Trophoblast cell (in vitro differentiated cells and primary cell): ENCODE measurements at regions not wholly inside any gene's neighbourhood (a gene's known extent, or its start where the extent isn't known, plus 50 kb on each side); places are given as distances from the start of the nearest gene placed in this dataset.
A peak's percentile ranks its signal among the peaks of the same experiment; 100 is the strongest.

ENCODE experiments used
- DNase-seq, 2 donors: peaks; one replicate each; pipeline ENCODE4 v3.0.0-alpha.2; 2016
- H2AFZ ChIP-seq: 2 replicates; pipeline ENCODE4 v1.6.1; 2013; ENCODE audit warnings: low read length, moderate library complexity, mild to moderate bottlenecking; ENCODE audit not compliant: insufficient read depth, poor library complexity
- H2AK5ac ChIP-seq: 2 replicates; pipeline ENCODE4 v1.6.1; 2013; ENCODE audit warnings: mild to moderate bottlenecking, low read length
- H2BK120ac ChIP-seq: 2 replicates; pipeline ENCODE4 v1.6.1; 2013; ENCODE audit warnings: low read length, mild to moderate bottlenecking, moderate library complexity; ENCODE audit not compliant: insufficient read depth, poor library complexity
- H2BK12ac ChIP-seq: 2 replicates; pipeline ENCODE4 v1.6.1; 2013; ENCODE audit warnings: mild to moderate bottlenecking, low read length, moderate library complexity
- H2BK5ac ChIP-seq: 2 replicates; pipeline ENCODE4 v1.6.1; 2013; ENCODE audit warnings: low read length, low read depth, moderate library complexity, mild to moderate bottlenecking; ENCODE audit not compliant: poor library complexity
- H3K14ac ChIP-seq: 2 replicates; pipeline ENCODE4 v1.6.1; 2013; ENCODE audit warnings: mild to moderate bottlenecking, low read length
- H3K18ac ChIP-seq: 2 replicates; pipeline ENCODE4 v1.6.1; 2013; ENCODE audit warnings: mild to moderate bottlenecking, low read length
- H3K23ac ChIP-seq: 2 replicates; pipeline ENCODE4 v1.6.1; 2013; ENCODE audit warnings: low read length
- H3K27ac ChIP-seq: 2 replicates; pipeline ENCODE4 v1.5.1; 2013; ENCODE audit warnings: low read depth, mild to moderate bottlenecking, inconsistent platforms, low read length, moderate library complexity
- H3K27me3 ChIP-seq: 2 replicates; pipeline ENCODE4 v1.6.1; 2013; ENCODE audit warnings: inconsistent platforms, mild to moderate bottlenecking, low read length, moderate library complexity; ENCODE audit not compliant: insufficient read depth
- H3K36me3 ChIP-seq, 2 experiments: 1 replicate in 1 of 2; 2 replicates in 1 of 2; pipeline ENCODE4 v1.6.1; 2013; ENCODE audit warnings: low read length in 2 of 2, mild to moderate bottlenecking in 2 of 2, moderate library complexity in 1 of 2; ENCODE audit not compliant: insufficient read depth in 2 of 2, control insufficient read depth in 1 of 2
- H3K4ac ChIP-seq: 2 replicates; pipeline ENCODE4 v1.6.1; 2013; ENCODE audit warnings: low read depth, mild to moderate bottlenecking, low read length, moderate library complexity
- H3K4me1 ChIP-seq, 2 experiments: 1 replicate in 1 of 2; 2 replicates in 1 of 2; pipeline ENCODE4 v1.6.1; 2013; ENCODE audit warnings: low read length in 2 of 2, mild to moderate bottlenecking in 2 of 2, moderate library complexity in 1 of 2; ENCODE audit not compliant: insufficient read depth in 2 of 2, control insufficient read depth in 1 of 2
- H3K4me2 ChIP-seq: 2 replicates; pipeline ENCODE4 v1.6.1; 2013; ENCODE audit warnings: inconsistent platforms, mild to moderate bottlenecking, low read length, moderate library complexity
- H3K4me3 ChIP-seq: 2 replicates; pipeline ENCODE4 v1.5.1; 2013; ENCODE audit warnings: mild to moderate bottlenecking, low read depth, low read length, inconsistent platforms
- H3K79me1 ChIP-seq: one replicate; pipeline ENCODE4 v1.6.1; 2013; ENCODE audit warnings: low read length
- H3K79me2 ChIP-seq: 2 replicates; pipeline ENCODE4 v1.6.1; 2013; ENCODE audit warnings: low read length, mild to moderate bottlenecking; ENCODE audit not compliant: control insufficient read depth, insufficient read depth, poor library complexity
- H3K9ac ChIP-seq: 2 replicates; pipeline ENCODE4 v1.6.1; 2013; ENCODE audit warnings: mild to moderate bottlenecking, low read length
- H3K9me3 ChIP-seq: 2 replicates; pipeline ENCODE4 v1.6.1; 2013; ENCODE audit warnings: low read depth, mild to moderate bottlenecking, control low read depth, inconsistent platforms, low read length; ENCODE audit not compliant: insufficient read depth
- H4K12ac ChIP-seq: 2 replicates; pipeline ENCODE4 v1.6.1; 2013; ENCODE audit warnings: low read depth, mild to moderate bottlenecking, low read length, moderate library complexity
- H4K8ac ChIP-seq: 2 replicates; pipeline ENCODE4 v1.6.1; 2013; ENCODE audit warnings: low read depth, mild to moderate bottlenecking, low read length, moderate library complexity
- H4K91ac ChIP-seq: one replicate; pipeline ENCODE4 v1.6.1; 2013; ENCODE audit warnings: low read depth, mild to moderate bottlenecking, low read length, moderate library complexity
- WGBS: extraction: QIAGEN DNeasy Blood & Tissue Kit; methylation state at CpG from one replicate; pipeline ENCODE4 v1.1.7; 2013; ENCODE audit warnings: missing lambda C conversion rate; ENCODE audit not compliant: insufficient read length, insufficient coverage; ENCODE audit errors: extremely low coverage; 5-methylcytosine and 5-hydroxymethylcytosine counted together

DNA sequence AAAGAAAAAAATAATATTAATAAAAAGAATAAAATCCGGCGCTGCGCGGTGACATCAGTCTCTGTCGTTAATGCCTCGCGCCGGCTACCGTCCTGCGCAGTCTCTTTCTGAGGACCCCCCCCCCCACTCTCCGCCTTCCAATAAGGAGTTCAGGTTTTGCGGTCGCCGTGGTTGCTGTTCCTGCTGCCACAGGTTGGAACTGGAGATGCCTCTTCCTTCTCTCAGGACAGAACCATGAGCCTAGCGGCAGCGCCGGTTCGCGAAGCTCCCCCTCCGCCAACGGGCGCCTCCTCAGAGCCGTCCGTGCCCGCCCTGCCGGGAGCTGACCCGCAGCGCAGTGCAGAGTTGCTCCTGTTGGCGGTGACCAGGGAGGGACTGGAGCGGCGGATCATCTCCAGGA lies 2093.4 kb downstream of the TP53TG3F start:
- no peak overlapping the region for H4K91ac ChIP-seq
- H4K8ac ChIP-seq = no peak overlapping the region
- no peak overlapping the region for H2BK5ac ChIP-seq
- no peak overlapping the region for H2BK120ac ChIP-seq
- H3K27me3 ChIP-seq = no peaks in the 10 kb centered on the region
- H3K4me1 ChIP-seq = no peaks in the 10 kb centered on the region
- no peak overlapping the region for H4K12ac ChIP-seq
- no peak overlapping the region for H3K14ac ChIP-seq
- H3K79me1 ChIP-seq = no peaks in the 10 kb centered on the region
- no peak for DNase-seq
- no peak overlapping the region for H2BK12ac ChIP-seq
- no peak overlapping the region for H3K9ac ChIP-seq
- no peak overlapping the region for H3K4ac ChIP-seq
- H3K4me2 ChIP-seq = no peak overlapping the region
- H3K4me3 ChIP-seq = no peak overlapping the region
- no peaks in the 10 kb centered on the region for H3K79me2 ChIP-seq
- H3K27ac ChIP-seq = no peak overlapping the region
- no peak overlapping the region for H2AK5ac ChIP-seq
- H2AFZ ChIP-seq = no peak overlapping the region
- no peak overlapping the region for H3K23ac ChIP-seq
- no CpG with 5 or more reads among the region's 31 CpGs for WGBS
- H3K36me3 ChIP-seq = no peaks in the 10 kb centered on the region
- H3K9me3 ChIP-seq = peaks cover 18% of the 10 kb centered on the region
- no peak overlapping the region for H3K18ac ChIP-seq

DNA sequence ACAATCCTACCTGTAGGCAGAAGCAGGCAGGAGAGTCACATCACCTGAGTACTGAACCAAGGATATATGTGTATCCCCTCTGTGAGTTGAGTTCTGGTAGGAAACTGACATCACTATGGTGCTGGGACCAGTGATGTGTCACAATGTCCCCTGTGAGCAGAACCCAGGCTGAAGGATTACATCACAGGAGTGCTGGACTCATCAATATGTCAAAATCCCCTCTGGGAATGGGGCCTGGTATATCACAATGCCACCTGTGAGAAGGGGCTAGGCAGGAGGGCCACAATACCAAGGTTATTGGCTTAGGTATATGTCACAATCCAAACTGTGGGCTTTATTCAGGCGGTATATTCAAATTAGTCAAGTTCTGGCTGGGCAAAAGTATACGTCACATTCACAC lies 2098.3 kb downstream of the TP53TG3F start:
- no peak overlapping the region for H3K14ac ChIP-seq
- H3K4me2 ChIP-seq = no peak overlapping the region
- H2BK120ac ChIP-seq = no peak overlapping the region
- no peaks in the 10 kb centered on the region for H3K36me3 ChIP-seq
- H2AK5ac ChIP-seq = no peak overlapping the region
- H4K8ac ChIP-seq = no peak overlapping the region
- no peaks in the 10 kb centered on the region for H3K4me1 ChIP-seq
- H2BK12ac ChIP-seq = no peak overlapping the region
- H3K9me3 ChIP-seq = peaks cover 26% of the 10 kb centered on the region
- no peak overlapping the region for H2AFZ ChIP-seq
- no peak overlapping the region for H2BK5ac ChIP-seq
- no peak overlapping the region for H3K4ac ChIP-seq
- no peak overlapping the region for H3K23ac ChIP-seq
- no peak for DNase-seq
- no peak overlapping the region for H3K27ac ChIP-seq
- H3K18ac ChIP-seq = no peak overlapping the region
- no peak overlapping the region for H3K4me3 ChIP-seq
- no peak overlapping the region for H3K9ac ChIP-seq
- H3K27me3 ChIP-seq = no peaks in the 10 kb centered on the region
- H3K79me1 ChIP-seq = no peaks in the 10 kb centered on the region
- no peak overlapping the region for H4K91ac ChIP-seq
- no peaks in the 10 kb centered on the region for H3K79me2 ChIP-seq
- WGBS = no CpG with 5 or more reads among the region's 2 CpGs
- H4K12ac ChIP-seq = no peak overlapping the region

DNA sequence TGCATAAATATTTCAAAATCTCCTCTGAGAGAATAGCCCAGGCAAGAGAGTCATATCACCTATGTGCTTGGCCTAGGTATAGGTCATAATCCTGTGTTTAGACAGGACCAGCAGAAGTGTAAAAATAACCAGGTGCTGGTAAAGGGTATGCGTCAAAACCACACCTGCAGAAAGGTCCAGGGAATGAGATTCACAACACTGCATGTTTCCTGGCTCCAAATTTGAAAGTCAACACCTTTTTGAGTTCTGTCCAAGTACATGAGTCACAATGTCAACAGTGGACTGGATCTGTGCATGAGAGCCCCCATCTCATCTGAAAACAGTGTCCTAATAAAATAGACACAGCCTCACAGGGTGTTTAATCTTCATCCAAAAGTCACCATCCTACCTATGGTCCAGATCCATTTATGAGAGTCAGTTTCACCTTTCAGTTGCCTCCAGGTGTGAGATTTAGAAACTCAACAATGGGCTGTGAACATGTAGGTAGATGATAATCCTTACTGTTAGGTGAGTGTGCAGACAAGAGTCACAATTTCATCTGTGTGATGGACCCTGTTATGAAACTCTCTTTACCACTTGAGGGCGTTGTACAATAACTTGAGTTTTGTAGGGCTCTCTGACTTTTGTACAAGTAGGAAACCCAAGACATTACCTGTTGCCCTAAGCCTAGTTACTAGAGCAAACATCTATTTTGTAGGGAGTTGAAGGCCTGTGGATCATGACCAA lies 2100.7 kb downstream of the TP53TG3F start:
- Histone ChIP-seq H3K18ac (no peak overlapping the region), H2BK12ac (no peak overlapping the region), H3K9me3 (peaks cover 30% of the 10 kb centered on the region), H3K79me2 (no peaks in the 10 kb centered on the region), H3K36me3 (no peaks in the 10 kb centered on the region), H3K27ac (no peak overlapping the region), H3K4me3 (no peak overlapping the region), H3K79me1 (no peaks in the 10 kb centered on the region), H4K91ac (no peak overlapping the region), H4K12ac (no peak overlapping the region), H3K27me3 (no peaks in the 10 kb centered on the region), H3K4ac (no peak overlapping the region), H3K4me1 (no peaks in the 10 kb centered on the region), H2AK5ac (no peak overlapping the region), H4K8ac (no peak overlapping the region), H3K4me2 (no peak overlapping the region), H2BK120ac (no peak overlapping the region), H3K9ac (no peak overlapping the region), H2BK5ac (no peak overlapping the region), H2AFZ (no peak overlapping the region), H3K14ac (no peak overlapping the region), H3K23ac (no peak overlapping the region)
- no CpG with 5 or more reads among the region's 2 CpGs for WGBS
- no peak for DNase-seq

DNA sequence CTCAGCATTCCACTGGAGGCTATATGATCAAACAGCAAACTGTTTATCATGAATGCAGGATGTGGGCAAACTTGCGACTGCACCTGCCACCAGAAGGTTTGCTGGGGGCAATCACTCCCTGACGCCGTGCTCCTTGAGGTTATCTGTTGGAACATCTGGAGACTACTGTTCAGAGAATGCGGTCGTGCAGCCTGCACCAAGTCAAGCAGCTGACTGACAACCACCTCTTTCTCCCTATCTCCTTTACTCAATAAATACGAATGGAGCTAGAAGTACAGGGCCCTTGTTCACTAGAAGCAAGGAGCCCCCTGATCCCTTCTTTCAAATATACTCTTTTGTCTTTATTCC lies 2101.2 kb downstream of the TP53TG3F start:
- Histone ChIP-seq H3K79me1 (no peaks in the 10 kb centered on the region), H4K12ac (no peak overlapping the region)
- WGBS = no CpG with 5 or more reads among the region's 6 CpGs

More for the DNA sequence above, 2101.2 kb downstream of the TP53TG3F start:
- Histone ChIP-seq H3K79me2 (no peaks in the 10 kb centered on the region), H4K8ac (no peak overlapping the region), H3K27me3 (no peaks in the 10 kb centered on the region), H3K36me3 (no peaks in the 10 kb centered on the region), H2AK5ac (no peak overlapping the region), H2BK120ac (no peak overlapping the region), H3K27ac (no peak overlapping the region), H3K23ac (no peak overlapping the region), H3K4me1 (no peaks in the 10 kb centered on the region), H3K4me3 (no peak overlapping the region), H3K4me2 (no peak overlapping the region), H4K91ac (no peak overlapping the region), H2AFZ (no peak overlapping the region), H3K14ac (no peak overlapping the region), H2BK12ac (no peak overlapping the region), H3K9ac (no peak overlapping the region), H3K9me3 (peaks cover 34% of the 10 kb centered on the region), H3K4ac (no peak overlapping the region), H3K18ac (no peak overlapping the region), H2BK5ac (no peak overlapping the region)
- DNase-seq = peak; percentile 23 to 60
